Suprapubic skin (tissue), 4 donors: ENCODE measurements at regions not wholly inside any gene's neighbourhood (a gene's known extent, or its start where the extent isn't known, plus 50 kb on each side); places are given as distances from the start of the nearest gene placed in this dataset.

Experiments
- CTCF ChIP-seq, 2 donors: fragments of 200-600 bp in 1 of 2; fragments of 450-650 bp in 1 of 2; sonication (generic) in 1 of 2; IDR thresholded peaks; one replicate each; pipeline ENCODE4 v1.5.1; 2016 to 2019; ENCODE audit warnings: antibody characterized with exemption in 2 of 2, mild to moderate bottlenecking in 1 of 2, moderate library complexity in 1 of 2
- POLR2A ChIP-seq, 2 donors: fragments of 450-650 bp; IDR thresholded peaks; one replicate each; pipeline ENCODE4 v1.6.1; 2017; ENCODE audit warnings: antibody characterized with exemption in 2 of 2, mild to moderate bottlenecking in 2 of 2, moderate library complexity in 2 of 2
- POLR2AphosphoS5 ChIP-seq, 3 donors: sonication (generic); formaldehyde crosslinking; IDR thresholded peaks; one replicate each; pipeline ENCODE4 v1.6.1; 2017; ENCODE audit warnings: antibody characterized with exemption in 3 of 3

DNA sequence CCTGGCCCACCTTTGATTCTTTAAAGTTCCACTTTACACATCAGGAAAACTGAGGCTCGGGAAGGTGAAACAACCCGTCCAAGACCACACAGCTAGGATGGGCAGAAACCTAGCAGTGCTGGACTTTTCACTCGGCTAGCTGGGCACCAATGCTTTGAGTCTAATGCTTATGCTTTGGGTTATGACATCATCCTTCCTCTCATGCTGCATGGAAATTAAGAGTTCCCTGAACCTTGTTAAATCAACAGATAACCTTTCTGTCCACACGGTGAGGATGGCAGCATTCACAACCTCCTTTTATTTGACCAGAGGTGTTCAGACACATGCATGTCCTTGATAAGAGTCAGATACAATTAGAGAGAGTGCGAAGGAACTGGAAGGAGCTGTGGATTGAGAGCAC lies 138.4 kb downstream of the UQCRFS1 start:
- TF ChIP-seq POLR2A (IDR thresholded peaks at IDR 0.05) (no peak), CTCF (IDR thresholded peaks at IDR 0.05) (no peak), POLR2AphosphoS5 (IDR thresholded peaks at IDR 0.05) (no peak)
